Smooth muscle cell (in vitro differentiated cells): ENCODE measurements at regions not wholly inside any gene's neighbourhood (a gene's known extent, or its start where the extent isn't known, plus 50 kb on each side); places are given as distances from the start of the nearest gene placed in this dataset.

ENCODE experiments used
- DNase-seq: peaks from one replicate; lab custom pipeline; 2025; ENCODE audit not compliant: unreplicated experiment; lab: John Stamatoyannopoulos, UW
- H2AFZ ChIP-seq: fragments of 200-600 bp; sonication (generic); 2 replicates; pipeline ENCODE4 v1.6.0; 2016; ENCODE audit warnings: antibody characterized with exemption, low read depth, mild to moderate bottlenecking
- H3F3A ChIP-seq: fragments of 200-600 bp; sonication (generic); 2 replicates; pipeline ENCODE4 v1.6.0; 2017; ENCODE audit warnings: antibody characterized with exemption, low read depth
- H3K27ac ChIP-seq: fragments of 200-600 bp; sonication (generic); 2 replicates; pipeline ENCODE4 v1.5.1; 2016; ENCODE audit warnings: low read depth, mild to moderate bottlenecking
- H3K27me3 ChIP-seq: fragments of 200-600 bp; sonication (generic); 2 replicates; pipeline ENCODE4 v1.6.1; 2016; ENCODE audit warnings: low read depth, mild to moderate bottlenecking
- H3K36me3 ChIP-seq: fragments of 200-600 bp; sonication (generic); 2 replicates; pipeline ENCODE4 v1.5.1; 2016; ENCODE audit warnings: low read depth
- H3K4me1 ChIP-seq: fragments of 200-600 bp; sonication (generic); 2 replicates; pipeline ENCODE4 v1.5.1; 2016; ENCODE audit warnings: low read depth
- H3K4me2 ChIP-seq: fragments of 200-600 bp; sonication (generic); 2 replicates; pipeline ENCODE4 v1.6.0; 2016; ENCODE audit warnings: mild to moderate bottlenecking
- H3K4me3 ChIP-seq: fragments of 200-600 bp; sonication (generic); 2 replicates; pipeline ENCODE4 v1.5.1; 2016; ENCODE audit warnings: mild to moderate bottlenecking
- H3K79me2 ChIP-seq: fragments of 200-600 bp; sonication (generic); 2 replicates; pipeline ENCODE4 v1.6.0; 2016; ENCODE audit warnings: low read depth, mild to moderate bottlenecking
- H3K9ac ChIP-seq: fragments of 200-600 bp; sonication (generic); 2 replicates; pipeline ENCODE4 v1.6.0; 2016; ENCODE audit warnings: low read depth
- H3K9me3 ChIP-seq: fragments of 200-600 bp; sonication (generic); replicated peaks from 2 replicates; pipeline ENCODE4 v1.5.1; 2016; ENCODE audit warnings: low read depth
- H4K20me1 ChIP-seq: fragments of 200-600 bp; sonication (generic); 2 replicates; pipeline ENCODE4 v1.6.0; 2016; ENCODE audit warnings: low read depth
- WGBS: methylation state at CpG from one replicate; pipeline ENCODE4 v1.1.7; 2016; ENCODE audit warnings: low lambda C conversion rate; 5-methylcytosine and 5-hydroxymethylcytosine counted together
- TF ChIP-seq, protein P1 (sequence below): fragments of 200-600 bp; sonication (generic); IDR thresholded peaks from 2 replicates; pipeline ENCODE4 v1.5.1; 2017; ENCODE audit warnings: borderline replicate concordance, mild to moderate bottlenecking, antibody characterized with exemption; ENCODE audit not compliant: insufficient read depth, poor library complexity, severe bottlenecking

DNA sequence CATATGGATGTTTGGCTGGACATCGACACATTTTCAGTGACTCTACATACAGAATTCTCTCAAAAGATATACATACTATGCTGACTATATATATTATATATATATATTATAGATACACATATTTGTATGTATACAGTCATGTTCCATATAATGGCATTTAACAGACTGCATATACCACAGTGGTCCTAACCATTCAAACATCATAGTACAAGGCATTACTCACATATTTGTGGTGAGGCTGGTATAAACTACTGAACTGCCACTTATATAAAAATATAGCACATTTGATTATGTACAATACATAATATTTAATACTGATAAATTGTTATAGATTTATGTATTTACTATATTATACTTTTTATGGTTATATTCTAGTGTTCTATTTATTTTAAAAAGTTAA, 168.5 kb downstream of the IL15 start:
- Histone ChIP-seq H2AFZ (no peak overlapping the region), H3K4me2 (no peak overlapping the region), H3K27me3 (no peaks in the 10 kb centered on the region), H3K27ac (no peak overlapping the region), H3K36me3 (no peaks in the 10 kb centered on the region), H3K9me3 (no peaks in the 10 kb centered on the region), H3F3A (no peaks in the 10 kb centered on the region), H3K4me3 (no peak overlapping the region), H3K79me2 (no peaks in the 10 kb centered on the region), H4K20me1 (no peaks in the 10 kb centered on the region), H3K4me1 (peaks cover 1% of the 10 kb centered on the region), H3K9ac (no peak overlapping the region)
- TF ChIP-seq, protein P1, sequence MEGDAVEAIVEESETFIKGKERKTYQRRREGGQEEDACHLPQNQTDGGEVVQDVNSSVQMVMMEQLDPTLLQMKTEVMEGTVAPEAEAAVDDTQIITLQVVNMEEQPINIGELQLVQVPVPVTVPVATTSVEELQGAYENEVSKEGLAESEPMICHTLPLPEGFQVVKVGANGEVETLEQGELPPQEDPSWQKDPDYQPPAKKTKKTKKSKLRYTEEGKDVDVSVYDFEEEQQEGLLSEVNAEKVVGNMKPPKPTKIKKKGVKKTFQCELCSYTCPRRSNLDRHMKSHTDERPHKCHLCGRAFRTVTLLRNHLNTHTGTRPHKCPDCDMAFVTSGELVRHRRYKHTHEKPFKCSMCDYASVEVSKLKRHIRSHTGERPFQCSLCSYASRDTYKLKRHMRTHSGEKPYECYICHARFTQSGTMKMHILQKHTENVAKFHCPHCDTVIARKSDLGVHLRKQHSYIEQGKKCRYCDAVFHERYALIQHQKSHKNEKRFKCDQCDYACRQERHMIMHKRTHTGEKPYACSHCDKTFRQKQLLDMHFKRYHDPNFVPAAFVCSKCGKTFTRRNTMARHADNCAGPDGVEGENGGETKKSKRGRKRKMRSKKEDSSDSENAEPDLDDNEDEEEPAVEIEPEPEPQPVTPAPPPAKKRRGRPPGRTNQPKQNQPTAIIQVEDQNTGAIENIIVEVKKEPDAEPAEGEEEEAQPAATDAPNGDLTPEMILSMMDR, result no peak
- 90% methylated on average over 1 of the region's 1 CpG for WGBS
- DNase-seq, result no peak

DNA sequence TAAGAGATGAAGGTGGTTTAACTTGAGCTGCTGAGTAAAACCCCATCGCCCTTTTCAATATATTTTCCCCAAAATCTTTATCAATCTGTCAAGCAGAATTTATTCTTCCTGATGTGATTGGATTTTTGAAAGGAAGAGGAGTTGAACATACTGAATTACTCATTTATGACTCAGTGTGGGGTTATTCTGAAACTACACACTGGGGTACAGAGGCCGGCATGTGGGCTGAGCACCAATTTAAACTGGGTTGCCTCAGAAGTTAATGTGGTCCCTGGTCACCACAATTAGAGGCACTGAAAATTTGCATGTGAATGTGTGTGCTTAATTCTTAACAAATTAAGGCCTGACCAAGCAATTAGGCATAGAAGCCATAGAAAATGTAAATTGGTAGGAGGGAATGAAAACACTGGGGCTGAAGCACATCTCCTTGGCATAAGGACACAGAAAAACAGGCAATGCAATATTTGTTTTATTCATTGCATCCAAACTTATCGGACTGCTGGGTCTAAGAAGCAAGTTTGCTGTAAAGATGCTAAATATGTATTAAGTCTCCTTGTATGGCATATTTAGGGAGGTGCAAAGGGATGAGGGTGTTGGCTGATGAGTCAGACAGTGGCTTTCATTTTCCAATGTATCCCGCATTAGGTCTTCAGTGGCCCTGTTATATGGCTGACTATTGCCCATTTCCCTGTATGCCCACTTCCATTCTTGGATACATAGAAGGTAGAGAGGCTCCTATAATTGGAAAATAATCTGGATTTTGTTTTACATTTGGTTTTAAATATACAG, 170.9 kb downstream of the IL15 start:
- Histone ChIP-seq H3K79me2 (no peaks in the 10 kb centered on the region), H3K9me3 (no peaks in the 10 kb centered on the region), H3K27me3 (no peaks in the 10 kb centered on the region), H3K9ac (no peak overlapping the region), H3K27ac (no peak overlapping the region), H2AFZ (no peak overlapping the region), H3F3A (no peaks in the 10 kb centered on the region), H4K20me1 (no peaks in the 10 kb centered on the region), H3K4me3 (no peak overlapping the region), H3K4me1 (peaks cover 11% of the 10 kb centered on the region), H3K36me3 (no peaks in the 10 kb centered on the region), H3K4me2 (no peak overlapping the region)
- no peak for DNase-seq
- TF ChIP-seq, protein P1, result no peak
- 78% methylated on average over 4 of the region's 4 CpGs for WGBS

GRCh38 chr4:141810038-141810711, 173.8 kb downstream of the IL15 start:
- Histone ChIP-seq H4K20me1 (no peaks in the 10 kb centered on the region), H3K4me2 (no peak overlapping the region), H3K4me3 (no peak overlapping the region), H2AFZ (no peak overlapping the region), H3K27me3 (no peaks in the 10 kb centered on the region), H3K9ac (no peak overlapping the region), H3K79me2 (no peaks in the 10 kb centered on the region), H3F3A (no peaks in the 10 kb centered on the region), H3K27ac (no peak overlapping the region), H3K36me3 (no peaks in the 10 kb centered on the region), H3K4me1 (peaks cover 11% of the 10 kb centered on the region), H3K9me3 (no peaks in the 10 kb centered on the region)
- TF ChIP-seq, protein P1, result no peak
- WGBS, result 60% methylated on average over 5 of the region's 5 CpGs
- DNase-seq, result no peak
